Thoracic aorta (tissue), 2 donors: ENCODE measurements at regions not wholly inside any gene's neighbourhood (a gene's known extent, or its start where the extent isn't known, plus 50 kb on each side); places are given as distances from the start of the nearest gene placed in this dataset.

ENCODE experiments used
- ATAC-seq: fragments of 150-250 bp; one replicate; pipeline ENCODE4 v1.8.0; 2017; ENCODE audit warnings: low read depth; ENCODE audit not compliant: insufficient number of reproducible peaks, low FRiP score
- DNase-seq: peaks from one replicate; pipeline ENCODE4 v3.0.0-alpha.2; 2020; ENCODE audit warnings: low spot score
- H3K27ac ChIP-seq, 2 donors: fragments of 200-600 bp; sonication (generic); 1 replicate in 1 of 2; 2 replicates in 1 of 2; pipeline ENCODE4 v1.5.1; 2016; ENCODE audit warnings: mild to moderate bottlenecking in 2 of 2, moderate library complexity in 2 of 2
- H3K27me3 ChIP-seq: fragments of 200-600 bp; sonication (generic); replicated peaks from 2 replicates; pipeline ENCODE4 v1.6.0; 2016; ENCODE audit warnings: mild to moderate bottlenecking; ENCODE audit not compliant: insufficient read depth
- H3K36me3 ChIP-seq: fragments of 200-600 bp; sonication (generic); one replicate; pipeline ENCODE4 v1.5.1; 2016
- H3K4me1 ChIP-seq, 2 donors: fragments of 200-600 bp; sonication (generic); 1 replicate in 1 of 2; 2 replicates in 1 of 2; pipeline versions ENCODE4 v1.5.1 to v1.6.0; 2016; ENCODE audit warnings: low read depth in 2 of 2, mild to moderate bottlenecking in 1 of 2; ENCODE audit not compliant: control insufficient read depth in 1 of 2
- H3K4me3 ChIP-seq: fragments of 200-600 bp; sonication (generic); 2 replicates; pipeline ENCODE4 v1.5.1; 2016; ENCODE audit warnings: mild to moderate bottlenecking
- H3K9me3 ChIP-seq: fragments of 200-600 bp; sonication (generic); 2 replicates; pipeline ENCODE4 v1.5.1; 2016
- TF ChIP-seq, protein P1 (sequence below): fragments of 200-600 bp; sonication (generic); IDR thresholded peaks from one replicate; pipeline ENCODE4 v1.5.1; 2019; ENCODE audit warnings: antibody characterized with exemption

DNA sequence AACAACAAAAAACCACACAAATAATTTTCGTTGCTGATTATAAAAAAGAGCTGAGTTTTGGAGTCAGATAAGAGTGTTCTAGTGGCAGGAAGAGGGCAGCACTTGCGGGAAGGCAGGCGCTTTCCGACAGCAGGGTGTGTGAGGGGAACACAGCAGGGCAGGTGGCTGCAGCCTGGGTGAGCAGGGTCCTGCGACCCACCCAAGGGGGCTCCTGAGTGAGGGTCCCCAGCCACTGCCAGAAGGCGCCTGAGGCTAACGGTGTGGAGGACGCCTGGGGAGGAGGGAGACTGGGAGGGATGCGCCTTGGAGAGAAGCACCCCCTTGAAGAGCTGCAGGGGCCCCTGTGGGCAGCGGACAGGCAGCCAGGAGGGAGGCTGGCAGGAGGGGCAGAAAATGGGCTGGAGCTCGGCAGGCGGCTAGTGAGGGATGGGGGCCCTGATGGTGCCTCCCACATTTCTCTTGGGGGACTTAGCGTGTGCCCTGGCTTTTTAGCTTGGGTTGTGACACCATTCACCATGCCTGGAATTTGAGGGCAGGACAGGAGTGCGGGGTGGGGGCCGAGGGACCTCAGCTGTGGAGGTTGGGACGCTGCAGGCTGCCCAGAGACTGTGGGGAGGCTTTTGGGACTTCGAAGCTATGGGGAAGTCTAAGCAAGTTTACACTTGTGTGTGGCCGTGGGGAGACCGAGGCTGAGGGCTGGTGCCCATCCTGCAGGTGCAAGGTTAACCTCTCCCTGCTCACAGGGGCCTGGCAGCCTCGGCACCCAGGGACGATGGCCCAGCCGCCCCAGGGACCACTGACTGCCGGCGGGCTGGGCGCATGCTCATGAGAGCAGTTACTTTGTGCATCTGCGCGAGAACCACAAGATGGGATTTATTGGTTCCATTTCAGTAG is 111.4 kb downstream of the SIK1 start:
- no peak overlapping the region for H3K4me3 ChIP-seq
- TF ChIP-seq, protein P1, sequence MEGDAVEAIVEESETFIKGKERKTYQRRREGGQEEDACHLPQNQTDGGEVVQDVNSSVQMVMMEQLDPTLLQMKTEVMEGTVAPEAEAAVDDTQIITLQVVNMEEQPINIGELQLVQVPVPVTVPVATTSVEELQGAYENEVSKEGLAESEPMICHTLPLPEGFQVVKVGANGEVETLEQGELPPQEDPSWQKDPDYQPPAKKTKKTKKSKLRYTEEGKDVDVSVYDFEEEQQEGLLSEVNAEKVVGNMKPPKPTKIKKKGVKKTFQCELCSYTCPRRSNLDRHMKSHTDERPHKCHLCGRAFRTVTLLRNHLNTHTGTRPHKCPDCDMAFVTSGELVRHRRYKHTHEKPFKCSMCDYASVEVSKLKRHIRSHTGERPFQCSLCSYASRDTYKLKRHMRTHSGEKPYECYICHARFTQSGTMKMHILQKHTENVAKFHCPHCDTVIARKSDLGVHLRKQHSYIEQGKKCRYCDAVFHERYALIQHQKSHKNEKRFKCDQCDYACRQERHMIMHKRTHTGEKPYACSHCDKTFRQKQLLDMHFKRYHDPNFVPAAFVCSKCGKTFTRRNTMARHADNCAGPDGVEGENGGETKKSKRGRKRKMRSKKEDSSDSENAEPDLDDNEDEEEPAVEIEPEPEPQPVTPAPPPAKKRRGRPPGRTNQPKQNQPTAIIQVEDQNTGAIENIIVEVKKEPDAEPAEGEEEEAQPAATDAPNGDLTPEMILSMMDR, result no peak
- no peak for DNase-seq
- H3K27ac ChIP-seq, result no peak overlapping the region
- H3K36me3 ChIP-seq, result no peaks in the 10 kb centered on the region
- no peak for ATAC-seq
- H3K27me3 ChIP-seq, result no peaks in the 10 kb centered on the region
- H3K9me3 ChIP-seq, result no peaks in the 10 kb centered on the region
- H3K4me1 ChIP-seq, result no peaks in the 10 kb centered on the region

DNA sequence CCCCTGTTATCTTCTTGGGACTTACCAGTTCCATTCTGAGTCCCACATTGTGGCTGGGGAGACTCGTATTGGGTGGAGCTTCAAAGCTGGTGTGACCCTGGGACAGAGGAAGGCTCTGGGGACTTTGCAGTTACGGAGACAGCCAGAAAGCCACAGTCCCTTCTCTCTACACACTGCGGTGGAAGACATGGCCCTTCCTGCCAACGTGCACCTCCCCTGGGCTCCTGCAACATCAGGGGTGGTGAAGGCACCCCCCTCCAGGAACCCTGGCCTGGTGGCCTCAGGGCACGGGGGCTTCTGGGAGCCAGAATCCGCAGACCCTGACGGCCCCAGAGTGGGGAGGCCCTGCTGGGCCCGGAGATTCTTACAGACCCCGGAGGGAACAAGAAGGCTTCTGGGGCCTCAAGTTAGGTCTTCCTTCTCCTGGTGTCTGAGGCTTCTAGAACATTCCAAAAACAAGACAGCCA is 113.0 kb downstream of the SIK1 start:
- Histone ChIP-seq H3K4me3 (no peak overlapping the region), H3K27me3 (no peaks in the 10 kb centered on the region), H3K27ac (no peak overlapping the region), H3K36me3 (no peaks in the 10 kb centered on the region), H3K4me1 (no peaks in the 10 kb centered on the region), H3K9me3 (no peaks in the 10 kb centered on the region)
- DNase-seq, result no peak
- no peak for ATAC-seq
- TF ChIP-seq, protein P1, result no peak

DNA sequence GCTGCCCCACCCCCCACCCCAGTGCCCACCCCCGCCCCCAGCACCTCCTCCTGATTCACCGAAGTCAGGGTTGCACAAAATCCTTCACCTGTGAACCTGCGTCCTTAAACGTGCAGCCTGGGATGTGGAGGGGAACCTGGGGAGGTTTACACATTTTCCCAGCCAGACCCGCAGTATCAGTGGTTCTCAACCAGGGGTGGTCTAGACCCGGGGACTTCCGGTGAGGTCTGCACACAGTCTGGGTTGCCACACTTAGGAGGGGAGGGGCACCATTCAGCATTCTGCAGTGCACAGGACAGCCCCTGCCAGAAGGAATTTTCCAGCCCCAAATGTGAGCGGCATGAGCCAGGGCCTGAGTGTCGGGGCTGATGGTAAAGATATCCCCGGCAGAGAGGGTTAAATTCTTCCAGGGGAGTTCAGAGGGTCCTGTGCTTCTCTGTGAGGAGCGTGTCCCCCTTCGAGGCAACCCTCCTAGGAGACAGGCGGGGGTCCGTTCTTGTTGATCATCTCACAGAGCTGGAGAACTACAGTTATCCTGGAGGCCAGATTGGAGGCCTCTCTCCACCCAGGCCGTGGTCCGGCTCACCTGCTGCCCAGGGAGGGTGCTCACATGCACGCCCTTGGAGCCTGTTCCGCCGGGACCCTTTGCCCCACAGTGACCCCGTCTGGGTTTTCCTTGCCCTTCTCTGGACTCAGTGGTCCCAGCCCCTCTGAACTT is 113.6 kb downstream of the SIK1 start:
- Histone ChIP-seq H3K4me1 (no peaks in the 10 kb centered on the region), H3K27ac (no peak overlapping the region), H3K36me3 (no peaks in the 10 kb centered on the region), H3K27me3 (no peaks in the 10 kb centered on the region), H3K9me3 (no peaks in the 10 kb centered on the region), H3K4me3 (no peak overlapping the region)
- TF ChIP-seq, protein P1, result no peak
- no peak for DNase-seq
- ATAC-seq, result no peak

DNA sequence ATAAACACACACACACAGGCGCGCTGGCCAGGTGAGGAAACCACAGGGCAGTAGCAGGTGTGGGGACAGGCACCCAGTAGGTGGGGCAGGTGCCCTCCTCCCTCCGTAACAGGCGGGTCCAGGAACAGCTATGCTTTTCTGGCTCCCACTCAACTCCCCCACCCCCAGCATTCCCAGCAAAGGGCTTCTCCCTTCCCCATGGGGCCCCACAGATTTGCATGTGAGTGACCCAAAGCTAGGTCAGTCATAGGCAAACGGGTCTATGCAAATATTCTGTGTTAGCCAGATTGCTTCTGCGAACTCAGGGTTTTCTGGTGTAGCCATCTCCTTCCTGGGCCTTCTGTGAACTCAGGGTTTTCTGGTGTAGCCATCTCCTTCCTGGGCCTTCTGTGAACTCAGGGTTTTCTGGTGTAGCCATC is 114.2 kb downstream of the SIK1 start:
- Histone ChIP-seq H3K27me3 (no peaks in the 10 kb centered on the region), H3K4me3 (no peak overlapping the region), H3K36me3 (no peaks in the 10 kb centered on the region), H3K9me3 (no peaks in the 10 kb centered on the region), H3K27ac (no peak overlapping the region), H3K4me1 (no peaks in the 10 kb centered on the region)
- TF ChIP-seq, protein P1, result no peak
- DNase-seq (no peak), ATAC-seq (no peak)

DNA sequence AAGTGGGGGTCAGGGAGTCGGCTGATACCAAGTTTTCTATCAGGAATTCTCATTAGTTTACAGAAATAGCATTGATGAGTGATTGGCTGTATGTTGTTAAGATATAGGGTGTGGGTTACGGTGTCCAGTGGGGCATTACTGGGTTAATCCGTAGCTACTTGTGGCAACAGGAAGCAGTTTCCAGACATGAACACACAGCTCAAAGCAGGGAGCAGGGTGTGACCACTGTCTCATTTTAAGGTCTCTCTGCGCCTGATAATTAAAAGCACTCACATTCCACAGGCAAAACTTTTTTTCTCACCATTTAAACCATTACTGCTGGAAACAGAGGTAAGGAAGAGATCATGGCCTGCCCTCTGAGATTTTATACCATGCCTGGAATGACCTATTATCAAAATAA is 114.9 kb downstream of the SIK1 start:
- ATAC-seq, result no peak
- DNase-seq, result no peak
- Histone ChIP-seq H3K4me1 (no peaks in the 10 kb centered on the region), H3K27me3 (no peaks in the 10 kb centered on the region), H3K9me3 (no peaks in the 10 kb centered on the region), H3K36me3 (no peaks in the 10 kb centered on the region), H3K27ac (no peak overlapping the region), H3K4me3 (no peak overlapping the region)
- TF ChIP-seq, protein P1, result no peak
